Endodermal cell (in vitro differentiated cells): ENCODE measurements at regions not wholly inside any gene's neighbourhood (a gene's known extent, or its start where the extent isn't known, plus 50 kb on each side); places are given as distances from the start of the nearest gene placed in this dataset.

Source experiments
- DNase-seq: peaks from one replicate; pipeline ENCODE4 v3.0.0-alpha.2; 2017
- H3K27ac ChIP-seq: 2 replicates; pipeline ENCODE4 v1.5.1; 2013; ENCODE audit warnings: mild to moderate bottlenecking, low read depth, low read length, moderate library complexity
- H3K27me3 ChIP-seq: 2 replicates; pipeline ENCODE4 v1.6.1; 2013; ENCODE audit warnings: mild to moderate bottlenecking, low read length, moderate library complexity; ENCODE audit not compliant: insufficient read depth, control insufficient read depth, poor library complexity, severe bottlenecking
- H3K36me3 ChIP-seq: 2 replicates; pipeline ENCODE4 v1.7.0; 2013; ENCODE audit warnings: mild to moderate bottlenecking, low read length, moderate library complexity; ENCODE audit not compliant: control insufficient read depth, insufficient read depth
- H3K4me1 ChIP-seq: one replicate; pipeline ENCODE4 v1.7.0; 2013; ENCODE audit warnings: low read length; ENCODE audit not compliant: control insufficient read depth, insufficient read depth
- H3K4me3 ChIP-seq: 2 replicates; pipeline ENCODE4 v1.5.1; 2013; ENCODE audit warnings: mild to moderate bottlenecking, low read length, moderate library complexity
- H3K9ac ChIP-seq: 2 replicates; pipeline ENCODE4 v1.6.1; 2013; ENCODE audit warnings: mild to moderate bottlenecking, low read length, moderate library complexity; ENCODE audit not compliant: poor library complexity, severe bottlenecking; ENCODE audit errors: extremely low read depth
- H3K9me3 ChIP-seq: 2 replicates; pipeline ENCODE4 v1.6.1; 2013; ENCODE audit warnings: mild to moderate bottlenecking, low read length, moderate library complexity; ENCODE audit not compliant: control insufficient read depth
- H3K27ac Mint-ChIP-seq: 2 replicates; pipeline ENCODE4 v1.8.0; 2020; ENCODE audit warnings: mixed read lengths
- H3K27me3 Mint-ChIP-seq: 2 replicates; pipeline ENCODE4 v1.8.0; 2021; ENCODE audit warnings: mild to moderate bottlenecking, mixed read lengths; ENCODE audit not compliant: insufficient read depth
- H3K36me3 Mint-ChIP-seq: 2 replicates; pipeline ENCODE4 v1.8.0; 2020; ENCODE audit warnings: low read depth, mixed read lengths
- H3K4me1 Mint-ChIP-seq: 2 replicates; pipeline ENCODE4 v1.8.0; 2020; ENCODE audit warnings: mixed read lengths
- H3K4me3 Mint-ChIP-seq: 2 replicates; pipeline ENCODE4 v1.8.0; 2020; ENCODE audit warnings: mild to moderate bottlenecking, moderate library complexity, mixed read lengths
- H3K9me3 Mint-ChIP-seq: 2 replicates; pipeline ENCODE4 v1.8.0; 2020; ENCODE audit warnings: mild to moderate bottlenecking, mixed read lengths
- WGBS, 2 experiments: methylation state at CpG; one replicate each; pipeline versions ENCODE4 v1.1.5 to v1.1.7; 2013; ENCODE audit warnings: missing lambda C conversion rate in 2 of 2, mixed read lengths in 1 of 2; ENCODE audit not compliant: insufficient coverage in 1 of 2, insufficient read length in 1 of 2; 5-methylcytosine and 5-hydroxymethylcytosine counted together
- TF ChIP-seq, protein P1 (sequence below): fragments of 200-600 bp; sonication (generic); conservative IDR thresholded peaks from 2 replicates; pipeline ENCODE4 v1.5.0; 2021; ENCODE audit warnings: antibody characterized with exemption, mild to moderate bottlenecking

GRCh38 chr4:35175894-35176293, 1068.4 kb downstream of the ARAP2 start:
- Histone ChIP-seq H3K9me3 (no peaks in the 10 kb centered on the region), H3K4me3 (no peak overlapping the region), H3K27me3 (no peaks in the 10 kb centered on the region), H3K27ac (no peak overlapping the region), H3K36me3 (no peaks in the 10 kb centered on the region), H3K9ac (no peak overlapping the region), H3K4me1 (no peaks in the 10 kb centered on the region)
- no peaks in the 10 kb centered on the region for H3K27me3 Mint-ChIP-seq
- TF ChIP-seq, protein P1, sequence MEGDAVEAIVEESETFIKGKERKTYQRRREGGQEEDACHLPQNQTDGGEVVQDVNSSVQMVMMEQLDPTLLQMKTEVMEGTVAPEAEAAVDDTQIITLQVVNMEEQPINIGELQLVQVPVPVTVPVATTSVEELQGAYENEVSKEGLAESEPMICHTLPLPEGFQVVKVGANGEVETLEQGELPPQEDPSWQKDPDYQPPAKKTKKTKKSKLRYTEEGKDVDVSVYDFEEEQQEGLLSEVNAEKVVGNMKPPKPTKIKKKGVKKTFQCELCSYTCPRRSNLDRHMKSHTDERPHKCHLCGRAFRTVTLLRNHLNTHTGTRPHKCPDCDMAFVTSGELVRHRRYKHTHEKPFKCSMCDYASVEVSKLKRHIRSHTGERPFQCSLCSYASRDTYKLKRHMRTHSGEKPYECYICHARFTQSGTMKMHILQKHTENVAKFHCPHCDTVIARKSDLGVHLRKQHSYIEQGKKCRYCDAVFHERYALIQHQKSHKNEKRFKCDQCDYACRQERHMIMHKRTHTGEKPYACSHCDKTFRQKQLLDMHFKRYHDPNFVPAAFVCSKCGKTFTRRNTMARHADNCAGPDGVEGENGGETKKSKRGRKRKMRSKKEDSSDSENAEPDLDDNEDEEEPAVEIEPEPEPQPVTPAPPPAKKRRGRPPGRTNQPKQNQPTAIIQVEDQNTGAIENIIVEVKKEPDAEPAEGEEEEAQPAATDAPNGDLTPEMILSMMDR = no peak
- no peaks in the 10 kb centered on the region for H3K9me3 Mint-ChIP-seq
- H3K4me1 Mint-ChIP-seq = no peaks in the 10 kb centered on the region
- WGBS, 2 experiments = 78% methylated on average over 2 of the region's 2 CpGs; no CpG with 5 or more reads in 1 of the 2 experiments
- no peak overlapping the region for H3K27ac Mint-ChIP-seq
- no peak overlapping the region for H3K4me3 Mint-ChIP-seq
- H3K36me3 Mint-ChIP-seq = no peaks in the 10 kb centered on the region
- no peak for DNase-seq

- peaks cover 2% of the 10 kb centered on the region for H3K9me3 Mint-ChIP-seq
These were observed 1061.9 kb downstream of the ARAP2 start for GRCh38 chr4:35182451-35182850.

DNA sequence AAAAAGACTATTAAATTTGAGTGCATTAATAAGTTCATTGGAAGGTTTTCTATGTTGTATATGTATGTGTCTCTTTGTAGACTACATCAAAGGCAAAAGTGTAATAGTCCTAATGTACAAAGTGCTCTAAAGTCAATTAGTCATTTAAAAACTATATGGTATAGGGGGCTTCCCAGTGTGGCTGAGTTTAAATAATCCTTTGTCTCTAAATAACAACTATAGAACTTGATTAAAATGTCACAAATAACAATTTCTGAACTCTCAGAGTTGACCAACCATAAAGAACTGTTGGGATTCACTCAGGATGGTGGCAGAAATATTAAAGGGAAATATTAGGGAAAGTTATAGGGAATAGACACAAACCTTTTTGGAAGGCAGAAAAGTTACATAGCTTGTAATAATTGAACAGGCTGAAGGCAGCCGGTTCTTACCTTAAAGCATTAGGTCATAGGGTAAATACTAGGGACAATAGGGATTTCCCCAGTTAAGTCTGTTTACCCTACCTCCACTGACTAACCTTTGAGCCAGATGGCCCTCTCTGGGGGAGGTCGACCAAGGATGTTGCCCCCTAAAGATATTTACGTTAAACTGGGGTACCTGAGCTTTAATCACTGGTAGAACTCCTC, 1054.2 kb downstream of the ARAP2 start:
- Mint-ChIP-seq H3K27ac (peak overlapping the region; percentile 96), H3K4me3 (peak overlapping the region; percentile 30), H3K9me3 (peaks cover 2% of the 10 kb centered on the region), H3K27me3 (no peaks in the 10 kb centered on the region), H3K4me1 (peaks cover 33% of the 10 kb centered on the region), H3K36me3 (no peaks in the 10 kb centered on the region)
- no peaks in the 10 kb centered on the region for H3K36me3 ChIP-seq
- peak; percentile 45 for DNase-seq
- TF ChIP-seq, protein P1 = no peak
- 38% methylated on average over 3 of the region's 3 CpGs; no CpG with 5 or more reads in 1 of the 2 experiments for WGBS, 2 experiments
- peak overlapping the region; percentile 74 for H3K9ac ChIP-seq
- H3K4me3 ChIP-seq = peak overlapping the region; percentile 65
- no peak overlapping the region for H3K27ac ChIP-seq
- no peaks in the 10 kb centered on the region for H3K9me3 ChIP-seq
- H3K27me3 ChIP-seq = no peaks in the 10 kb centered on the region
- peaks cover 8% of the 10 kb centered on the region for H3K4me1 ChIP-seq

More at GRCh38 chr4:35182451-35182850, 1061.9 kb downstream of the ARAP2 start:
- no peak overlapping the region for H3K27ac Mint-ChIP-seq
- H3K27ac ChIP-seq = no peak overlapping the region
- no peaks in the 10 kb centered on the region for H3K4me1 Mint-ChIP-seq
- H3K27me3 ChIP-seq = no peaks in the 10 kb centered on the region
- no peaks in the 10 kb centered on the region for H3K4me1 ChIP-seq
- no peaks in the 10 kb centered on the region for H3K9me3 ChIP-seq
- H3K36me3 ChIP-seq = no peaks in the 10 kb centered on the region
- H3K4me3 Mint-ChIP-seq = no peak overlapping the region
- no peaks in the 10 kb centered on the region for H3K36me3 Mint-ChIP-seq
- H3K27me3 Mint-ChIP-seq = no peaks in the 10 kb centered on the region
- no peak overlapping the region for H3K9ac ChIP-seq
- H3K4me3 ChIP-seq = no peak overlapping the region
- TF ChIP-seq, protein P1 = no peak
- no peak for DNase-seq
